OCI-LY1 (cell line): ENCODE measurements at regions not wholly inside any gene's neighbourhood (a gene's known extent, or its start where the extent isn't known, plus 50 kb on each side); places are given as distances from the start of the nearest gene placed in this dataset.

Source experiments
- H2AFZ ChIP-seq: fragments of 200-600 bp; sonication (generic), shearing (Covaris generic); 2 replicates; pipeline ENCODE4 v1.6.0; 2014; ENCODE audit warnings: antibody characterized with exemption, mild to moderate bottlenecking, low read length
- H3F3A ChIP-seq: fragments of 200-600 bp; sonication (generic), shearing (Covaris generic); 2 replicates; pipeline ENCODE4 v1.6.0; 2014; ENCODE audit warnings: mild to moderate bottlenecking, antibody characterized with exemption, low read length, moderate library complexity; ENCODE audit not compliant: insufficient read depth
- H3K27ac ChIP-seq: fragments of 200-600 bp; sonication (generic); 2 replicates; pipeline ENCODE4 v1.5.1; 2014; ENCODE audit warnings: low read length, mixed run types, mild to moderate bottlenecking, low read depth; ENCODE audit not compliant: poor library complexity, severe bottlenecking
- H3K27me3 ChIP-seq: fragments of 200-600 bp; sonication (generic); 2 replicates; pipeline ENCODE4 v1.6.0; 2014; ENCODE audit warnings: antibody characterized with exemption, mild to moderate bottlenecking, low read length, moderate library complexity; ENCODE audit not compliant: insufficient read depth
- H3K36me3 ChIP-seq: fragments of 200-600 bp; sonication (generic); 2 replicates; pipeline ENCODE4 v1.6.1; 2014; ENCODE audit warnings: mild to moderate bottlenecking, antibody characterized with exemption, low read length, moderate library complexity, mixed read lengths; ENCODE audit not compliant: insufficient read depth
- H3K4me1 ChIP-seq: fragments of 200-600 bp; sonication (generic); 2 replicates; pipeline ENCODE4 v1.5.1; 2014; ENCODE audit warnings: mild to moderate bottlenecking, low read length, moderate library complexity; ENCODE audit not compliant: insufficient read depth, severe bottlenecking
- H3K4me2 ChIP-seq: fragments of 200-600 bp; sonication (generic), shearing (Covaris generic); 2 replicates; pipeline ENCODE4 v1.6.1; 2014; ENCODE audit warnings: low read length
- H3K4me3 ChIP-seq: fragments of 200-600 bp; sonication (generic); 2 replicates; pipeline ENCODE4 v1.5.1; 2014; ENCODE audit warnings: low read length, low read depth, mild to moderate bottlenecking, mixed read lengths; ENCODE audit not compliant: poor library complexity, severe bottlenecking
- H3K79me2 ChIP-seq: fragments of 200-600 bp; shearing (Covaris generic); 2 replicates; pipeline ENCODE4 v1.6.1; 2016; ENCODE audit warnings: mixed run types, low read length, mixed read lengths; ENCODE audit not compliant: insufficient read depth
- H3K9ac ChIP-seq: fragments of 200-600 bp; sonication (generic), shearing (Covaris generic); 2 replicates; pipeline ENCODE4 v1.6.1; 2014; ENCODE audit warnings: mild to moderate bottlenecking, low read length, mixed read lengths
- H3K9me2 ChIP-seq: fragments of 200-600 bp; sonication (generic), shearing (Covaris generic); 2 replicates; pipeline ENCODE4 v1.6.1; 2014; ENCODE audit warnings: low read depth, mild to moderate bottlenecking, low read length, mixed read lengths
- H3K9me3 ChIP-seq: fragments of 200-600 bp; shearing (Covaris generic); 2 replicates; pipeline ENCODE4 v1.6.1; 2014; ENCODE audit warnings: low read length, mixed read lengths
- H4K20me1 ChIP-seq: fragments of 200-600 bp; sonication (generic), shearing (Covaris generic); 2 replicates; pipeline ENCODE4 v1.6.0; 2016; ENCODE audit warnings: mild to moderate bottlenecking, low read length; ENCODE audit not compliant: insufficient read depth
- CTCF ChIP-seq: fragments of 200-600 bp; sonication (generic), shearing (Covaris generic); IDR thresholded peaks from 2 replicates; pipeline ENCODE4 v1.5.1; 2017; ENCODE audit warnings: mild to moderate bottlenecking, antibody characterized with exemption, low read length, moderate library complexity, mixed read lengths
- EZH2 ChIP-seq: fragments of 200-600 bp; sonication (generic), shearing (Covaris generic); IDR thresholded peaks from 2 replicates; pipeline ENCODE4 v1.8.0; 2017; ENCODE audit warnings: borderline replicate concordance, mixed run types, mild to moderate bottlenecking, antibody characterized with exemption, low read length, moderate library complexity, mixed read lengths

DNA sequence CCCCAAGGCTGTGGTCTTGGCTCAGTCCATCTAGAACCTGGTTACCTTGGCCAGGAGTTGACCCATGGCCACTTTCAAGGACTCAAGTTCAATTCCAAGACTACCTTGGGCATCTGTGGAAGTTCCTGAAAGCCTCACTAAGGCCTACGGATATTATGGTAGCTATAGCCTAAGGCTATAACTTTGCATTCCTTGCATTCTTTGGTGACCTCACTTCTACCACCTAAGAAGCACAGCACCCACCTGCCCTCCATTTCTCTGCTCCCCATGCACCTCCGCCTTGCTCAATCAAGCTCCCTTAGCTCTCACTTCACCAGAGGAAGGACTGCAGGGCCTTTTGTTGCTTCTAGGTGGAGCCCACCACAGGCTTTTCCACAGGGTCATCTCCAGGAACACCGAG, 50.3 kb upstream of the GALNT18 start:
- Histone ChIP-seq H3K36me3 (no peaks in the 10 kb centered on the region), H3K4me3 (no peak overlapping the region), H3K79me2 (no peaks in the 10 kb centered on the region), H3K4me1 (no peaks in the 10 kb centered on the region), H3K4me2 (no peak overlapping the region), H3K9me2 (no peaks in the 10 kb centered on the region), H4K20me1 (no peaks in the 10 kb centered on the region), H3K27ac (no peak overlapping the region), H3F3A (no peaks in the 10 kb centered on the region), H3K9ac (no peak overlapping the region), H2AFZ (no peak overlapping the region), H3K9me3 (no peaks in the 10 kb centered on the region), H3K27me3 (no peaks in the 10 kb centered on the region)
- TF ChIP-seq CTCF, result no peak
- TF ChIP-seq EZH2, result no peak
